IPS DF 6.9 (cell line): ENCODE measurements at regions not wholly inside any gene's neighbourhood (a gene's known extent, or its start where the extent isn't known, plus 50 kb on each side); places are given as distances from the start of the nearest gene placed in this dataset.

Experiments used
- DNase-seq: peaks from one replicate; pipeline ENCODE4 v3.0.0-alpha.2; 2013; ENCODE audit warnings: low read depth, low spot score
- H3K27ac ChIP-seq: one replicate; pipeline ENCODE4 v1.5.1; 2013; ENCODE audit warnings: low read length, control low read depth
- H3K27me3 ChIP-seq: 2 replicates; pipeline ENCODE4 v1.6.1; 2013; ENCODE audit warnings: mild to moderate bottlenecking, low read length; ENCODE audit not compliant: control insufficient read depth, insufficient read depth
- H3K36me3 ChIP-seq: 2 replicates; pipeline ENCODE4 v1.6.1; 2013; ENCODE audit warnings: low read length; ENCODE audit not compliant: control insufficient read depth, insufficient read depth
- H3K4me1 ChIP-seq: 2 replicates; pipeline ENCODE4 v1.6.1; 2013; ENCODE audit warnings: low read length; ENCODE audit not compliant: control insufficient read depth, insufficient read depth
- H3K4me3 ChIP-seq: 2 replicates; pipeline ENCODE4 v1.5.1; 2013; ENCODE audit warnings: mild to moderate bottlenecking, low read length
- H3K9me3 ChIP-seq: 2 replicates; pipeline ENCODE4 v1.6.1; 2013; ENCODE audit warnings: low read length, inconsistent platforms; ENCODE audit not compliant: control insufficient read depth, insufficient read depth
- WGBS: extraction: QIAGEN DNeasy Blood & Tissue Kit; methylation state at CpG from one replicate; pipeline ENCODE4 v1.1.7; 2013; ENCODE audit warnings: mixed read lengths, missing lambda C conversion rate; ENCODE audit not compliant: insufficient read length, insufficient coverage; 5-methylcytosine and 5-hydroxymethylcytosine counted together

GRCh38 chr2:41933046-41933420 lies 114.8 kb upstream of the PKDCC start:
- Histone ChIP-seq H3K4me1 (peaks cover 2% of the 10 kb centered on the region; the same call in 1 of the 2 replicates), H3K27me3 (no peaks in the 10 kb centered on the region), H3K36me3 (no peaks in the 10 kb centered on the region), H3K27ac (no peak overlapping the region), H3K4me3 (no peak overlapping the region), H3K9me3 (no peaks in the 10 kb centered on the region)
- WGBS = no CpG with 5 or more reads among the region's 3 CpGs
- no peak for DNase-seq

- H3K27me3 ChIP-seq = no peaks in the 10 kb centered on the region
- peaks cover 8% of the 10 kb centered on the region for H3K4me1 ChIP-seq
- H3K9me3 ChIP-seq = no peaks in the 10 kb centered on the region
- no CpG with 5 or more reads among the region's 8 CpGs for WGBS
- H3K36me3 ChIP-seq = no peaks in the 10 kb centered on the region
- H3K27ac ChIP-seq = no peak overlapping the region
- no peak overlapping the region for H3K4me3 ChIP-seq
- DNase-seq = no peak
Measured at GRCh38 chr2:41933585-41934320, 114.1 kb upstream of the PKDCC start.

GRCh38 chr2:41934329-41934958 lies 113.4 kb upstream of the PKDCC start:
- no peaks in the 10 kb centered on the region for H3K27me3 ChIP-seq
- WGBS = no CpG with 5 or more reads among the region's 10 CpGs
- no peak overlapping the region for H3K4me3 ChIP-seq
- no peaks in the 10 kb centered on the region for H3K9me3 ChIP-seq
- H3K36me3 ChIP-seq = no peaks in the 10 kb centered on the region
- DNase-seq = no peak
- H3K27ac ChIP-seq = no peak overlapping the region
- peaks cover 12% of the 10 kb centered on the region for H3K4me1 ChIP-seq

GRCh38 chr2:41935002-41935401 lies 112.8 kb upstream of the PKDCC start:
- WGBS = no CpG with 5 or more reads among the region's 2 CpGs
- H3K9me3 ChIP-seq = no peaks in the 10 kb centered on the region
- no peaks in the 10 kb centered on the region for H3K36me3 ChIP-seq
- H3K4me1 ChIP-seq = peaks cover 12% of the 10 kb centered on the region
- H3K27me3 ChIP-seq = no peaks in the 10 kb centered on the region
- no peak for DNase-seq
- no peak overlapping the region for H3K27ac ChIP-seq
- no peak overlapping the region for H3K4me3 ChIP-seq

- Histone ChIP-seq H3K4me1 (peaks cover 12% of the 10 kb centered on the region), H3K27me3 (no peaks in the 10 kb centered on the region), H3K27ac (no peak overlapping the region), H3K36me3 (no peaks in the 10 kb centered on the region), H3K9me3 (no peaks in the 10 kb centered on the region), H3K4me3 (no peak overlapping the region)
- no CpG with 5 or more reads among the region's 2 CpGs for WGBS
- no peak for DNase-seq
Measured at GRCh38 chr2:41935825-41936224, 112.0 kb upstream of the PKDCC start.

GRCh38 chr2:41936771-41937463 lies 110.9 kb upstream of the PKDCC start:
- no peak overlapping the region for H3K4me3 ChIP-seq
- no peak overlapping the region for H3K27ac ChIP-seq
- no CpG with 5 or more reads among the region's 7 CpGs for WGBS
- no peaks in the 10 kb centered on the region for H3K9me3 ChIP-seq
- no peaks in the 10 kb centered on the region for H3K36me3 ChIP-seq
- H3K27me3 ChIP-seq = no peaks in the 10 kb centered on the region
- peaks cover 12% of the 10 kb centered on the region for H3K4me1 ChIP-seq
- DNase-seq = no peak

- no peak for DNase-seq
- H3K27me3 ChIP-seq = no peaks in the 10 kb centered on the region
- H3K36me3 ChIP-seq = no peaks in the 10 kb centered on the region
- peaks cover 12% of the 10 kb centered on the region for H3K4me1 ChIP-seq
- no peak overlapping the region for H3K27ac ChIP-seq
- H3K9me3 ChIP-seq = no peaks in the 10 kb centered on the region
- H3K4me3 ChIP-seq = no peak overlapping the region
- WGBS = no CpG with 5 or more reads among the region's 5 CpGs
Measured at GRCh38 chr2:41937464-41937906, 110.3 kb upstream of the PKDCC start.

- WGBS = no CpG with 5 or more reads among the region's 9 CpGs
- no peaks in the 10 kb centered on the region for H3K9me3 ChIP-seq
- H3K27ac ChIP-seq = no peak overlapping the region
- H3K4me3 ChIP-seq = no peak overlapping the region
- no peak for DNase-seq
- peaks cover 12% of the 10 kb centered on the region for H3K4me1 ChIP-seq
- no peaks in the 10 kb centered on the region for H3K36me3 ChIP-seq
- no peaks in the 10 kb centered on the region for H3K27me3 ChIP-seq
Measured at GRCh38 chr2:41937921-41938708, 109.7 kb upstream of the PKDCC start.

- no peak for DNase-seq
- Histone ChIP-seq H3K27ac (no peak overlapping the region), H3K27me3 (no peaks in the 10 kb centered on the region), H3K4me1 (peaks cover 12% of the 10 kb centered on the region), H3K4me3 (no peak overlapping the region), H3K9me3 (no peaks in the 10 kb centered on the region), H3K36me3 (no peaks in the 10 kb centered on the region)
- WGBS = no CpG with 5 or more reads among the region's 8 CpGs
Measured at GRCh38 chr2:41940060-41940744, 107.6 kb upstream of the PKDCC start.

GRCh38 chr2:41940745-41941063 lies 107.1 kb upstream of the PKDCC start:
- Histone ChIP-seq H3K4me1 (peaks cover 12% of the 10 kb centered on the region), H3K9me3 (no peaks in the 10 kb centered on the region), H3K4me3 (no peak overlapping the region), H3K36me3 (no peaks in the 10 kb centered on the region), H3K27me3 (no peaks in the 10 kb centered on the region), H3K27ac (no peak overlapping the region)
- no peak for DNase-seq
- no CpG with 5 or more reads among the region's 6 CpGs for WGBS
